CD4-positive, alpha-beta T cell (primary cell): ENCODE measurements at regions not wholly inside any gene's neighbourhood (a gene's known extent, or its start where the extent isn't known, plus 50 kb on each side); places are given as distances from the start of the nearest gene placed in this dataset.

ENCODE experiments used
- ATAC-seq: fragments of 200-7000 bp; cut with Tn5 transposase; one replicate; pipeline ENCODE4 v1.10.0; 2022; ENCODE audit warnings: mild to moderate bottlenecking; ENCODE audit not compliant: poor library complexity
- CTCF ChIA-PET: fragments of 350-600 bp; sonication (Branson Sonifier 250); formaldehyde crosslinking; loops from one replicate; lab custom pipeline; 2021; ENCODE audit warnings: antibody characterized with exemption, inconsistent platforms; lab: Charles Lee
- POLR2A ChIA-PET: fragments of 350-600 bp; sonication (Branson Sonifier 250); formaldehyde crosslinking; loops from one replicate; lab custom pipeline; 2021; ENCODE audit warnings: antibody characterized with exemption, inconsistent platforms; lab: Charles Lee
- DNase-seq, 14 experiments: peaks; one replicate each; pipeline ENCODE4 v3.0.0-alpha.2; 2013 to 2020; ENCODE audit warnings: mixed read lengths in 2 of 14
- H3K27ac ChIP-seq, 2 donors: one replicate each; pipeline versions ENCODE4 v1.5.1 to v1.7.0; 2013; ENCODE audit warnings: low read length in 2 of 2, low read depth in 1 of 2, mild to moderate bottlenecking in 1 of 2
- H3K27me3 ChIP-seq, 2 experiments: 1 replicate in 1 of 2; 2 replicates in 1 of 2; pipeline versions ENCODE4 v1.6.1 to v1.7.0; 2013; ENCODE audit warnings: low read length in 2 of 2, control low read depth in 1 of 2, mild to moderate bottlenecking in 1 of 2, moderate library complexity in 1 of 2; ENCODE audit not compliant: insufficient read depth in 2 of 2, control insufficient read depth in 1 of 2
- H3K36me3 ChIP-seq: one replicate; pipeline ENCODE4 v1.6.1; 2013; ENCODE audit warnings: low read length, control low read depth; ENCODE audit not compliant: insufficient read depth
- H3K4me1 ChIP-seq: one replicate; pipeline ENCODE4 v1.6.1; 2013; ENCODE audit warnings: low read length, control low read depth; ENCODE audit not compliant: insufficient read depth
- H3K4me3 ChIP-seq: one replicate; pipeline ENCODE4 v1.5.1; 2013; ENCODE audit warnings: mild to moderate bottlenecking, low read length, moderate library complexity
- H3K9me3 ChIP-seq, 2 experiments: 1 replicate in 1 of 2; 2 replicates in 1 of 2; pipeline versions ENCODE4 v1.6.1 to v1.7.0; 2013; ENCODE audit warnings: low read length in 2 of 2, mild to moderate bottlenecking in 2 of 2, control low read depth in 1 of 2, moderate library complexity in 1 of 2; ENCODE audit not compliant: control insufficient read depth in 1 of 2, insufficient read depth in 1 of 2
- H3K27ac Mint-ChIP-seq: one replicate; pipeline ENCODE4 v1.8.0; 2020; ENCODE audit warnings: mixed read lengths
- H3K27me3 Mint-ChIP-seq: one replicate; pipeline ENCODE4 v1.8.0; 2021; ENCODE audit warnings: mixed read lengths
- H3K36me3 Mint-ChIP-seq: one replicate; pipeline ENCODE4 v1.8.0; 2021; ENCODE audit warnings: low read depth, mixed read lengths
- H3K4me1 Mint-ChIP-seq: one replicate; pipeline ENCODE4 v1.8.0; 2021; ENCODE audit warnings: low read depth, mixed read lengths
- H3K4me3 Mint-ChIP-seq: one replicate; pipeline ENCODE4 v1.8.0; 2020; ENCODE audit warnings: mild to moderate bottlenecking, mixed read lengths
- H3K9me3 Mint-ChIP-seq: one replicate; pipeline ENCODE4 v1.8.0; 2020; ENCODE audit warnings: mixed read lengths
- intact Hi-C, 2 experiments: fragments of 100-400 bp; cut with DNase I in 1 of 2; cut with micrococcal nuclease in 1 of 2; formaldehyde crosslinking; loops; one replicate each; pipeline versions ENCODE4 v1.15.1 to v1.9.0; 2023 to 2025; cut with DNase I, micrococcal nuclease
- TF ChIP-seq, protein P1 (sequence below): fragments of 200-600 bp; IDR thresholded peaks from one replicate; pipeline ENCODE4 v1.8.0; 2022; ENCODE audit warnings: antibody characterized with exemption, mild to moderate bottlenecking

DNA sequence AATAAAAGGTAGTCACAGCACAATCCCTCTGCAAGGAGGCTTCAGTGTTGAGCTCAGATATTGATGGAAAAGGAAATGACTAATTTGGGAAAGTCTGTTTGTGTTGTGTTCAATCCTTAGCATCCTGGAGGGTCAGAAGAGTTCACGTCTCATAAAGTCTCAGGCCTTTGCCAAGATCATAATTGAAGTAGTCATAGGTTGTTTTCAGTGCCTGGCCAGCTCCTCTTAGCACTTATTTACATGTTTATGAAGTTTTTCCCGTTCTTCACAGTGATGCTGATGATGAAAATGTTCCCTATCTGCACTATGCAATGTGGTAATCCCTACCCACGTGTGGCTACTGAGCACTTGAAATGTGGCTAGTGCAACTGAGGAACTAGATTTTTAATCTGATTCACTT, 61.6 kb upstream of the TGFBR2 start:
- Mint-ChIP-seq H3K27me3 (no peaks in the 10 kb centered on the region), H3K36me3 (no peaks in the 10 kb centered on the region), H3K4me3 (no peak overlapping the region), H3K27ac (no peak overlapping the region), H3K4me1 (no peaks in the 10 kb centered on the region), H3K9me3 (no peaks in the 10 kb centered on the region)
- H3K9me3 ChIP-seq, result no peaks in the 10 kb centered on the region
- no peaks in the 10 kb centered on the region for H3K4me1 ChIP-seq
- DNase-seq (no peak), ATAC-seq (no peak)
- intact Hi-C loops, result no loop called here
- no peaks in the 10 kb centered on the region for H3K27me3 ChIP-seq
- ChIA-PET POLR2A (no interaction called here), CTCF (no interaction called here)
- H3K27ac ChIP-seq, result no peak overlapping the region
- no peaks in the 10 kb centered on the region for H3K36me3 ChIP-seq
- TF ChIP-seq, protein P1, sequence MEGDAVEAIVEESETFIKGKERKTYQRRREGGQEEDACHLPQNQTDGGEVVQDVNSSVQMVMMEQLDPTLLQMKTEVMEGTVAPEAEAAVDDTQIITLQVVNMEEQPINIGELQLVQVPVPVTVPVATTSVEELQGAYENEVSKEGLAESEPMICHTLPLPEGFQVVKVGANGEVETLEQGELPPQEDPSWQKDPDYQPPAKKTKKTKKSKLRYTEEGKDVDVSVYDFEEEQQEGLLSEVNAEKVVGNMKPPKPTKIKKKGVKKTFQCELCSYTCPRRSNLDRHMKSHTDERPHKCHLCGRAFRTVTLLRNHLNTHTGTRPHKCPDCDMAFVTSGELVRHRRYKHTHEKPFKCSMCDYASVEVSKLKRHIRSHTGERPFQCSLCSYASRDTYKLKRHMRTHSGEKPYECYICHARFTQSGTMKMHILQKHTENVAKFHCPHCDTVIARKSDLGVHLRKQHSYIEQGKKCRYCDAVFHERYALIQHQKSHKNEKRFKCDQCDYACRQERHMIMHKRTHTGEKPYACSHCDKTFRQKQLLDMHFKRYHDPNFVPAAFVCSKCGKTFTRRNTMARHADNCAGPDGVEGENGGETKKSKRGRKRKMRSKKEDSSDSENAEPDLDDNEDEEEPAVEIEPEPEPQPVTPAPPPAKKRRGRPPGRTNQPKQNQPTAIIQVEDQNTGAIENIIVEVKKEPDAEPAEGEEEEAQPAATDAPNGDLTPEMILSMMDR, result no peak
- H3K4me3 ChIP-seq, result no peak overlapping the region

DNA sequence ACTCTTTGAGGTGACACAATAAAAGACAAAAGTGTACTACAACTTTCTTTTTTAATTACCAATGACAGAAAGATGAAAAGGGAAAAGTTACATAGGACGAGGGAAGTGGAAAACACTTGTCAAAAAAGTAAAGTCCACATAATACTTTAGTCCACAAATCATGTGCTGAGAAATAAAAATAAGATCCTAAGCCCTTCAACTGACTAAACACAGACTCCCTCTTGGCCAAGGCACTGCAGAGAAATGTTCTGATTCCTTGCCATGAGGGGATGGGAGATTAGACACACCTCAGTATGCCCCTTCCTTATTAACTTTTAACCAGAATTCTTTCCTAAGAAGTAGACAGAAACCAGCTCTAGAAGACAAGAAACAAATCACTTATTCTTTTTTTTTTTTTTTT, 59.5 kb upstream of the TGFBR2 start:
- no peak overlapping the region for H3K4me3 ChIP-seq
- Mint-ChIP-seq H3K9me3 (no peaks in the 10 kb centered on the region), H3K4me1 (peaks cover 10% of the 10 kb centered on the region), H3K4me3 (no peak overlapping the region), H3K36me3 (no peaks in the 10 kb centered on the region), H3K27ac (no peak overlapping the region), H3K27me3 (no peaks in the 10 kb centered on the region)
- H3K36me3 ChIP-seq, result no peaks in the 10 kb centered on the region
- CTCF ChIA-PET, result no interaction called here
- H3K27me3 ChIP-seq, result no peaks in the 10 kb centered on the region
- intact Hi-C loops, result no loop called here
- no peak for DNase-seq
- no peak overlapping the region for H3K27ac ChIP-seq
- POLR2A ChIA-PET, result no interaction called here
- TF ChIP-seq, protein P1, result no peak
- H3K4me1 ChIP-seq, result no peaks in the 10 kb centered on the region
- ATAC-seq, result no peak
- H3K9me3 ChIP-seq, result no peaks in the 10 kb centered on the region

DNA sequence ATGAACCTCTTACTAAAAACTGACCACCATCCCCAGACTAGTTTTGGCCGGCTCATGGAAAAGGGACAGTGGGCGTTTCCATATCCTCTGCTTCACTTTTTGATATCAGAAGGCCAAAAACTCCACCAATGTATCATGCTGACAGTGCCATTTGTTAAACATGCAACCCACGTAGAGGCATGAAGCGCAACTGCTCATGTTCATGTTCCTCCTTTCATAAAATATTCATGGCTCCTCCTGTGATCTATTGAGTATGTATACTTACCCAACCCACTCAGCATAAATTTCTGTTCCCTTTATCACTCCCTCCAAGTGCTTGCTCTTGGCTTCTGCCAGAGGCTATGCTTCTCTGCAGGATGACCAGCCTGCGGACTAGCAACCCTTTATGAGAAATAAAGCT, 58.7 kb upstream of the TGFBR2 start:
- no peak overlapping the region for H3K27ac Mint-ChIP-seq
- ChIA-PET POLR2A (no interaction called here), CTCF (interaction anchor here (0.6 kb wide), 1 partner anchor 39 kb away, joined by 3 read pairs; no protein-coding TSS in a partner anchor)
- H3K9me3 Mint-ChIP-seq, result no peaks in the 10 kb centered on the region
- H3K27me3 ChIP-seq, result no peaks in the 10 kb centered on the region
- intact Hi-C loops, result no loop called here
- TF ChIP-seq, protein P1, result no peak
- no peak for DNase-seq
- H3K4me3 ChIP-seq, result no peak overlapping the region
- no peaks in the 10 kb centered on the region for H3K36me3 ChIP-seq
- H3K4me1 ChIP-seq, result no peaks in the 10 kb centered on the region
- no peaks in the 10 kb centered on the region for H3K27me3 Mint-ChIP-seq
- no peak overlapping the region for H3K4me3 Mint-ChIP-seq
- ATAC-seq, result no peak
- H3K27ac ChIP-seq, result no peak overlapping the region
- H3K4me1 Mint-ChIP-seq, result peaks cover 10% of the 10 kb centered on the region
- no peaks in the 10 kb centered on the region for H3K9me3 ChIP-seq
- no peaks in the 10 kb centered on the region for H3K36me3 Mint-ChIP-seq
